HEK293 (cell line): ENCODE measurements at regions not wholly inside any gene's neighbourhood (a gene's known extent, or its start where the extent isn't known, plus 50 kb on each side); places are given as distances from the start of the nearest gene placed in this dataset.
"Not testable (repeated sequence)": the region's sequence is repeated elsewhere in the genome, so short reads cannot be mapped to it uniquely, and the experiment has no call there.

Experiments used
- CTCF ChIA-PET: fragments of 350-600 bp; formaldehyde crosslinking; extraction: SDS; loops from one replicate; lab custom pipeline; 2021; ENCODE audit warnings: antibody characterized with exemption; lab: Yijun Ruan, JAX
- POLR2A ChIA-PET: fragments of 300-600 bp; formaldehyde crosslinking; extraction: SDS; loops from one replicate; lab custom pipeline; 2020; ENCODE audit warnings: antibody characterized with exemption, inconsistent platforms; lab: Yijun Ruan, JAX
- H3K27ac ChIP-seq: fragments of 200-500 bp; sonication (Bioruptor generic); 2 replicates; pipeline ENCODE4 v1.5.1; 2014; ENCODE audit warnings: low read depth, low read length, control low read depth, inconsistent platforms; ENCODE audit errors: extremely low read depth
- H3K36me3 ChIP-seq, 2 experiments: fragments of 200-500 bp in 1 of 2; sonication (Bioruptor generic) in 1 of 2; 1 replicate in 1 of 2; 2 replicates in 1 of 2; pipeline ENCODE4 v1.5.1; 2014 to 2017; ENCODE audit warnings: inconsistent platforms in 2 of 2, low read length in 2 of 2; ENCODE audit not compliant: control insufficient read depth in 2 of 2, insufficient read depth in 1 of 2
- H3K4me1 ChIP-seq: fragments of 200-500 bp; sonication (Bioruptor generic); 2 replicates; pipeline ENCODE4 v1.5.1; 2014; ENCODE audit warnings: mild to moderate bottlenecking, low read length, inconsistent platforms; ENCODE audit not compliant: control insufficient read depth, insufficient read depth
- H3K4me3 ChIP-seq: 2 replicates; pipeline ENCODE4 v1.5.1; 2011; ENCODE audit warnings: low read depth, mild to moderate bottlenecking, control low read depth, low read length, moderate library complexity
- H3K9me3 ChIP-seq: fragments of 200-500 bp; sonication (Bioruptor generic); 2 replicates; pipeline ENCODE4 v1.5.1; 2014; ENCODE audit warnings: low read depth, low read length, inconsistent platforms; ENCODE audit not compliant: control insufficient read depth, insufficient read depth
- BCL11A ChIP-seq: fragments of 450-650 bp; formaldehyde crosslinking; IDR thresholded peaks from 2 replicates; pipeline ENCODE4 v1.5.1; 2016; ENCODE audit warnings: low read depth, missing biosample characterization, missing genetic modification characterization
- CTCF ChIP-seq: fragments of 450-650 bp; formaldehyde crosslinking; IDR thresholded peaks from 2 replicates; pipeline ENCODE4 v1.5.1; 2016; ENCODE audit warnings: missing biosample characterization, missing genetic modification characterization
- KLF16 ChIP-seq: fragments of 450-650 bp; formaldehyde crosslinking; IDR thresholded peaks from 2 replicates; pipeline ENCODE4 v1.5.1; 2017; ENCODE audit warnings: missing biosample characterization, missing genetic modification characterization
- TRIM28 ChIP-seq: IDR thresholded peaks from 2 replicates; pipeline ENCODE4 v1.6.1; 2011; ENCODE audit warnings: low read length, control low read depth, borderline replicate concordance
- ZBTB7A ChIP-seq: fragments of 450-650 bp; formaldehyde crosslinking; IDR thresholded peaks from 2 replicates; pipeline ENCODE4 v1.5.1; 2016; ENCODE audit warnings: low read depth, missing biosample characterization, missing genetic modification characterization
- ZFP3 ChIP-seq: fragments of 450-650 bp; formaldehyde crosslinking; IDR thresholded peaks from 2 replicates; pipeline ENCODE4 v1.5.1; 2016; ENCODE audit warnings: low read depth, missing biosample characterization, missing genetic modification characterization
- ZNF248 ChIP-seq: fragments of 450-650 bp; formaldehyde crosslinking; IDR thresholded peaks from 2 replicates; pipeline ENCODE4 v1.5.1; 2017; ENCODE audit warnings: missing biosample characterization, missing genetic modification characterization
- ZNF394 ChIP-seq: fragments of 450-650 bp; formaldehyde crosslinking; IDR thresholded peaks from 2 replicates; pipeline ENCODE4 v1.5.1; 2016; ENCODE audit warnings: missing biosample characterization, missing genetic modification characterization, mild to moderate bottlenecking, moderate library complexity, borderline replicate concordance
- ZNF423 ChIP-seq: fragments of 450-650 bp; formaldehyde crosslinking; IDR thresholded peaks from 2 replicates; pipeline ENCODE4 v1.5.1; 2016; ENCODE audit warnings: missing biosample characterization, missing genetic modification characterization
- ZNF521 ChIP-seq: fragments of 450-650 bp; formaldehyde crosslinking; IDR thresholded peaks from 2 replicates; pipeline ENCODE4 v1.5.1; 2017; ENCODE audit warnings: missing biosample characterization, mild to moderate bottlenecking, missing genetic modification characterization
- ZNF549 ChIP-seq: fragments of 450-650 bp; IDR thresholded peaks from 2 replicates; pipeline ENCODE4 v1.5.1; 2018; ENCODE audit warnings: missing biosample characterization, missing genetic modification characterization, mild to moderate bottlenecking, inconsistent platforms, moderate library complexity
- ZNF555 ChIP-seq: fragments of 450-650 bp; formaldehyde crosslinking; conservative IDR thresholded peaks from 2 replicates; pipeline ENCODE4 v1.5.1; 2017; ENCODE audit warnings: missing biosample characterization, mild to moderate bottlenecking, missing genetic modification characterization, inconsistent platforms
- ZNF654 ChIP-seq: fragments of 450-650 bp; formaldehyde crosslinking; IDR thresholded peaks from 2 replicates; pipeline ENCODE4 v1.5.1; 2016; ENCODE audit warnings: low read depth, missing biosample characterization, missing genetic modification characterization
- ZNF768 ChIP-seq: fragments of 450-650 bp; formaldehyde crosslinking; IDR thresholded peaks from 2 replicates; pipeline ENCODE4 v1.5.1; 2018; ENCODE audit warnings: missing biosample characterization, mild to moderate bottlenecking, missing genetic modification characterization
- ZNF791 ChIP-seq: fragments of 450-650 bp; formaldehyde crosslinking; IDR thresholded peaks from 2 replicates; pipeline ENCODE4 v1.5.1; 2016; ENCODE audit warnings: missing biosample characterization, missing genetic modification characterization
- ZNF837 ChIP-seq: fragments of 450-650 bp; formaldehyde crosslinking; IDR thresholded peaks from 2 replicates; pipeline ENCODE4 v1.5.1; 2016; ENCODE audit warnings: missing biosample characterization, missing genetic modification characterization
- TF ChIP-seq, protein P1 (sequence below): fragments of 450-650 bp; formaldehyde crosslinking; IDR thresholded peaks from 2 replicates; pipeline ENCODE4 v1.5.1; 2016; ENCODE audit warnings: missing biosample characterization, missing genetic modification characterization

- ChIA-PET POLR2A (no interaction called here), CTCF (interaction anchor here (0.5 to 1.6 kb wide), 5 partner anchors 10 to 621 kb away, joined by 3 to 7 read pairs (median 4); no protein-coding TSS in a partner anchor)
- no peaks in the 10 kb centered on the region for H3K4me1 ChIP-seq
Measured at GRCh38 chr6:131492932-131493573, 80.0 kb upstream of the ARG1 start.

DNA sequence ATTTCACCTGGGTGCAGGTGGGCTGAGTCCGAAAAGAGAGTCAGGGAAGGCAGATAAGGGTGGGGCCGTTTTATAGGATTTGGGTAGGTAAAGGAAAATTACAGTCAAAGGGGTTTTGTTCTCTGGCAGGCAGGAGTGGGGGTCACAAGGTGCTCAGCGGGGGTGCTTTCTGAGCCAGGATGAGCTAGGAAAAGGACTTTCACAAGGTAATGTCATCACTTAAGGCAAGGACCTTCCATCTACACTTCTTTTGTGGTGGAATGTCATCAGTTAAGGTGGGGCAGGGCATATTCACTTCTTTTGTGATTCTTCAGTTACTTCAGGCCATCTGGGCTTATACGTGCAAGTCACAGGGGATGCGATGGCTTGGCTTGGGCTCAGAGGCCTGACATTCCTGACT lies 68.6 kb upstream of the ARG1 start:
- H3K4me3 ChIP-seq, H3K27ac ChIP-seq, H3K36me3 ChIP-seq, POLR2A ChIA-PET, H3K4me1 ChIP-seq, H3K9me3 ChIP-seq, CTCF ChIA-PET: not testable (repeated sequence)

More at GRCh38 chr6:131492932-131493573, 80.0 kb upstream of the ARG1 start:
- Histone ChIP-seq H3K36me3 (no peaks in the 10 kb centered on the region), H3K27ac (no peak overlapping the region), H3K9me3 (no peaks in the 10 kb centered on the region), H3K4me3 (no peak overlapping the region)
- TF ChIP-seq ZNF423 (tag by site-specific recombination) = no peak

DNA sequence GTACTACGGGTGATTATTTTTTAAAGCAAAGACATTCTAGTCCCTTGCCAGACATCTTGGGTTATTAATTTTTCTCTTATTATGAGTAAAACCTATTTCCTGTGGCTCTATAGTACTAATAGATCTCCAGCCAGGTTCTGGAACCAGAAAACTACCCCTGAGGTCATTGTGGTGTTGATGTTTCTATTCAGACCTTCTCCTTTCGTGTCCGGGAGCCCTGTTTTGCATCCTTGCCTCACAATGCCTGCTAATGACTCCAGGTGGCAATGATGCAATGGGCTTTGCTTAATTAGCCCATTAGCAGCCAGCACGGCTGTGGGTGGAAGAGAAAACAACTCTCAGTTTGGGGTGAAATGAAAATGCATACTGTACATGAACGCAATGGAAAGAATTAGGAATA lies 62.9 kb upstream of the ARG1 start:
- POLR2A ChIA-PET = interaction anchor here (0.7 kb wide), 1 partner anchor 9 kb away, joined by 3 read pairs; no protein-coding TSS in a partner anchor
- TF ChIP-seq TRIM28 (no peak), ZBTB7A (tag by site-specific recombination) (no peak), BCL11A (tag by site-specific recombination) (no peak), ZNF248 (no peak), ZFP3 (tag by site-specific recombination) (no peak)
- Histone ChIP-seq H3K4me3 (no peak overlapping the region), H3K9me3 (no peaks in the 10 kb centered on the region), H3K27ac (no peak overlapping the region), H3K4me1 (no peaks in the 10 kb centered on the region), H3K36me3 (no peaks in the 10 kb centered on the region)
- CTCF ChIA-PET = interaction anchor here (1.3 kb wide), 1 partner anchor 9 kb away, joined by 7 read pairs; no protein-coding TSS in a partner anchor

GRCh38 chr6:131510591-131510990 lies 62.4 kb upstream of the ARG1 start:
- TF ChIP-seq ZNF549 (tag by site-specific recombination) = no peak
- ChIA-PET CTCF (no interaction called here), POLR2A (no interaction called here)
- Histone ChIP-seq H3K27ac (no peak overlapping the region), H3K4me3 (no peak overlapping the region), H3K36me3 (no peaks in the 10 kb centered on the region), H3K4me1 (no peaks in the 10 kb centered on the region), H3K9me3 (no peaks in the 10 kb centered on the region)

DNA sequence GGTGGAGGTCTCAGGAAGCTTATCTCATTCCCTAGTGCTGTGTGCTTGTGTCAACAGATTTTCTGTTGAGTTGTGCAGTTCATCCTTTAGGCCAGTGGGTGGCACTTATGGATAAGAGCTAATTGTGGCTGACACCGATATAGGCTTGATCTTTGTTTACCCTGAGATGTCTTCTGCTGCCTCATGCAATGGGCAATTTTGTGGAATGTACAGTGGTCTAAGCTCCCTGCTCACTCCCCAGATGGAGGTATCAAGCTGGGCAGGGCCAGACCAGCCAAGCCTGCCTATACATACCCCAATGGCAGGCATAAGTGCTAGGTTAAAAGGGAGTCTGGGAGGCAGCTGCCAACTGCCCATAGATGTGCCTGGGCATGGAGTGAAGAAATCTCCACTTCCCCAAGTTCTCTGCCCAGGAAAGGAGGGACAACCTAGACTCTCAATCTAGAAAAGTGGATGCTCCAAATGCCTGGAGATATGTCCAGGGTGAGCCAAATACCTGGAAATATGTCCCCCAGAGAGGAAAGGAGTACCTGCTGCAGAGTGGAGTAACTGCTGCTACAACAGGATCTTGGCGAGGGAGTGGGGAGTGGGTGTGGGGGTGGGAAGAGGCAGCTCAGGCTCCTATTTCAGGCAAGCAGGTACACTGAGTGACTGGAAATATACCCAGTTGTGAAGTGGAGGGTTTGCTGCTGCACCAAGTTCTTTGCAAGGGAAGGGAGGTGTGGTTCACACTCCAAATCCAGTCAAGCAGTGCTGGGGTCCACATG lies 53.2 kb upstream of the ARG1 start:
- H3K9me3 ChIP-seq = no peaks in the 10 kb centered on the region
- H3K4me3 ChIP-seq = no peak overlapping the region
- H3K27ac ChIP-seq = no peak overlapping the region
- POLR2A ChIA-PET = interaction anchor here (0.6 kb wide), 1 partner anchor 10 kb away, joined by 3 read pairs; no protein-coding TSS in a partner anchor
- H3K36me3 ChIP-seq = no peaks in the 10 kb centered on the region
- no peaks in the 10 kb centered on the region for H3K4me1 ChIP-seq
- CTCF ChIA-PET = interaction anchor here (0.5 to 3.0 kb wide), 27 partner anchors 10 to 1527 kb away, joined by 3 to 56 read pairs (median 4); partner anchors contain the start of gene MED23
- peak; percentile 86 for TF ChIP-seq ZNF654 (tag by site-specific recombination)
- TF ChIP-seq, protein P1, sequence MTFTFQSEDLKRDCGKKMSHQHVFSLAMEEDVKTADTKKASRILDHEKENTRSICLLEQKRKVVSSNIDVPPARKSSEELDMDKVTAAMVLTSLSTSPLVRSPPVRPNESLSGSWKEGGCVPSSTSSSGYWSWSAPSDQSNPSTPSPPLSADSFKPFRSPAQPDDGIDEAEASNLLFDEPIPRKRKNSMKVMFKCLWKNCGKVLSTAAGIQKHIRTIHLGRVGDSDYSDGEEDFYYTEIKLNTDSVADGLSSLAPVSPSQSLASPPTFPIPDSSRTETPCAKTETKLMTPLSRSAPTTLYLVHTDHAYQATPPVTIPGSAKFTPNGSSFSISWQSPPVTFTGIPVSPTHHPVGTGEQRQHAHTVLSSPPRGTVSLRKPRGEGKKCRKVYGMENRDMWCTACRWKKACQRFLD = no peak
- no peak for TF ChIP-seq ZNF555
- TF ChIP-seq ZNF521 = no peak
- no peak for TF ChIP-seq ZNF837 (tag by site-specific recombination)
- TF ChIP-seq KLF16 (tag by site-specific recombination) = no peak
- no peak for TF ChIP-seq ZNF791 (tag by site-specific recombination)
- TF ChIP-seq ZNF768 (tag by site-specific recombination) = no peak
- 0 out of 2 replicates have a peak, but pooled peaks have one; percentile 24 for TF ChIP-seq ZNF394 (tag by site-specific recombination)
- TF ChIP-seq CTCF (tag by site-specific recombination) = peak; percentile 49
